ENCODE measurements at regions not wholly inside any gene's neighbourhood (a gene's known extent, or its start where the extent isn't known, plus 50 kb on each side); places are given as distances from the start of the nearest gene placed in this dataset.

DNA sequence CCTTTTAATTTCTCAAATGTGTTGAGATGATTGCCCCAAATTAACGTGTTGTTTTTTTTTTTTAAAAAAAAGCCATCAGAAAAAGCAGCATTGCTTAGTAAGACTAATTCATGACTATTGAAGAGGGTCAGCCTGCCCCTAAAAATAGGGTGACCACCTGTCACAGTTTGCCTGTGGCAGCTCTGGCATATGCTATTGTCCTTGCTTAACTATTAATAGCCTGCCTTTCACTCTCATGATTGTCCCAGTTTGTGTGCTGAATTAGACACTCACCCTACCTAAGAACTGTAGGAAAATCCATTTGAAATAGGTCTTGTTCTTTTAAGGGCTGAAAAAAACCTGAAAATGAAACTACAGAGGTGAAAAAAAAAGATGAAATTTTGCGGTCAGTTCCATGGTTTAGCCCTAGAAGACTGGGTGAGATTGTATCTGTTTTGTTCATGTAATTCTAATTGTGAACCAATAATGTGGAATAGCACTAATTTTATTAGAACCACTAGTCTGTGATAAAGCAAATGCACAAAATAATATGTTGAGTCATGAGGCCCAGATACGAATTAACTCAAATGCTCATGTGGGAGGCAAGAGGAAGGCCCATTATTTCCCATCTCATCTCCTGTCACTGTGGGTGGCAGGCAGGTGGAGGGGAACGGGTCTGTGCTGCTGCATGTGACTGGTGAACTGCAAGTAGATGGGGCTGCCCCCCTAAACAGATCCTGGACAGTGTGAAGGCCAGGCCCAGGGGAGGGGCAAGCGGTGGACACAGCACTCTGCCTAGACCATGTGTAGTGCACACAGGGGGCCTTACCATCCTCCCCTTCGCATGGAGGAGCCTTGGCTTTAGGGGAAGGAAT lies 265.4 kb upstream of the NFE2L3 start:
- Histone ChIP-seq H3K4me1 (no peaks in the 10 kb centered on the region), H3K36me3 (no peaks in the 10 kb centered on the region), H3K27ac (no peak overlapping the region)

DNA sequence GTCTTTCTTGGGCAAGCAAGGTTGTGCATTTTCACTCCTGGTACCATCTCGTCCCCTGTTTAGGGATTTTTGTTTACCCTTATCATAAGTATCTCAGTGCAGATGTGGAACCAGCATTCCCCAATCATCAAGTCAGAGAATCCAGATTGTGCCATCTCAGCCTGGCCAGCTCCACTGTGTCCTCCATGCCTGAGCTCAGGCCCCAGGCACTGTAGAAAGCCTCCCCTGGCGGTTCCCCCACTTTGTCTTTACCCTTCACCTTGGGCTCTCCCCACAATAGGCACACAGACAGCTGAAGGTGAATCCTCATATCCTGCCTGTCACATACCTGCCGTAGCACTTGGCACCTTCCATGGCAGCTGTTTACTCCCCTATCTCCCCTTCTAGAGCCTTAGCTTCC lies 264.7 kb upstream of the NFE2L3 start:
- Histone ChIP-seq H3K9me3 (no peaks in the 10 kb centered on the region), H3K27ac (no peak overlapping the region), H3K27me3 (no peaks in the 10 kb centered on the region), H3K36me3 (no peaks in the 10 kb centered on the region), H3K4me1 (no peaks in the 10 kb centered on the region), H3K4me3 (no peak overlapping the region)
- no peak for DNase-seq
- TF ChIP-seq POLR2A (IDR thresholded peaks at IDR 0.05): no peak
- TF ChIP-seq, protein P1, sequence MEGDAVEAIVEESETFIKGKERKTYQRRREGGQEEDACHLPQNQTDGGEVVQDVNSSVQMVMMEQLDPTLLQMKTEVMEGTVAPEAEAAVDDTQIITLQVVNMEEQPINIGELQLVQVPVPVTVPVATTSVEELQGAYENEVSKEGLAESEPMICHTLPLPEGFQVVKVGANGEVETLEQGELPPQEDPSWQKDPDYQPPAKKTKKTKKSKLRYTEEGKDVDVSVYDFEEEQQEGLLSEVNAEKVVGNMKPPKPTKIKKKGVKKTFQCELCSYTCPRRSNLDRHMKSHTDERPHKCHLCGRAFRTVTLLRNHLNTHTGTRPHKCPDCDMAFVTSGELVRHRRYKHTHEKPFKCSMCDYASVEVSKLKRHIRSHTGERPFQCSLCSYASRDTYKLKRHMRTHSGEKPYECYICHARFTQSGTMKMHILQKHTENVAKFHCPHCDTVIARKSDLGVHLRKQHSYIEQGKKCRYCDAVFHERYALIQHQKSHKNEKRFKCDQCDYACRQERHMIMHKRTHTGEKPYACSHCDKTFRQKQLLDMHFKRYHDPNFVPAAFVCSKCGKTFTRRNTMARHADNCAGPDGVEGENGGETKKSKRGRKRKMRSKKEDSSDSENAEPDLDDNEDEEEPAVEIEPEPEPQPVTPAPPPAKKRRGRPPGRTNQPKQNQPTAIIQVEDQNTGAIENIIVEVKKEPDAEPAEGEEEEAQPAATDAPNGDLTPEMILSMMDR (IDR thresholded peaks at IDR 0.05): no peak

More for the DNA sequence above, 265.4 kb upstream of the NFE2L3 start:
- H3K27me3 ChIP-seq: no peaks in the 10 kb centered on the region
- DNase-seq: no peak
- H3K9me3 ChIP-seq: no peaks in the 10 kb centered on the region
- TF ChIP-seq POLR2A (IDR thresholded peaks at IDR 0.05): no peak
- TF ChIP-seq, protein P1 (IDR thresholded peaks at IDR 0.05): no peak
- H3K4me3 ChIP-seq: no peak overlapping the region

DNA sequence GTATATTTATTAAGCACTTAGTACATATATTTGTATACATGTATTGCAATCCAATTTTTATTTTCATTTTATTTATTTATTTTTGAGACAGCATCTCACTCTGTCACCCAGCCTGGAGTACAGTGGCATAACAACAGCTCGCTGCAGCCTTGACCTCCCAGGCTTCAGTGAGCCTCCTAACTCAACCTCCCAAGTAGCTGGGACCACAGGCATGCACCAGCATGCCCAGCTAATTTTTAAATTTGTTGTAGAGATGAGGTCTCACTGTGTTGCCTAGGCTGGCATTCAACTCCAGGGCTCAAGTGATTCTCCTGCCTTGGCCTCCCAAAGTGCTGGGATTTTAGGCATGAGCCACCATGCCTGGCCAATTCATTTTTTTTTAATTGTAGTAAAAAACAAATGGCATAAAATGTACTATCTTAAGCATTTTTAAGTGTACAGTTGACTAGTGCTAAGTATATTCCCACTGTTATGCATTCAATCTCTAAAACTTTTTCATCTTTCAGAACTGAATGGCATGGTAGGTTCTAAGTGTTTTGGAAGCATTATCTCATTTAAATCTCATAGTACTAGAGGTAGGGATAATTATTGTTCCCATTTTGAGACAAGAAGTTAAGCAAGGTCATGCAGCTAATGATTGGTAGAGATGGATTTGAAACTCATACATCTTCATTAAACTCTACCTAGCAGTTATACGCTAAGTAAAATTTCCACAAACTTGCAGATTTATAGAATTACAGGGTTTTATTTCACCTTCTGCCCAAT lies 264.0 kb upstream of the NFE2L3 start:
- Histone ChIP-seq H3K4me3 (no peak overlapping the region), H3K27me3 (no peaks in the 10 kb centered on the region)
- no peak for DNase-seq

DNA sequence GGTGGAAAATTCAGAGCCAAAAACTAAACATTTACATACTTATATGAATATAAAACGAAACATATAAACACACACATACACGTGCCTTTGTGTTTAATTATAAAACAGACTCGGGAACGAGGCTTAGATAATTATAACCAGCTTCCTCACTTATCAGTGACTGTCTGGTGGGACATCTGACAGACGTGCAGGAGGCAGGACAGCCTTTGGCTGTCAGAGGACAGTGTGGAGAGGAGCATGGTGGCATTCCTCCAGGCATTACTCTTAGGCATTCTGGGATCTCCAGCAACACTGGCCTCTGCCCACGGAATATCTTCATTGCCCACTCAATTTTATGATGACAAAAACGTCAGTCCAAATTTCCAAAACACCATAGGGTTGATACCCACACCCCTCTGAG lies 262.2 kb upstream of the NFE2L3 start:
- DNase-seq: no peak
- no peaks in the 10 kb centered on the region for H3K36me3 ChIP-seq
- no peak overlapping the region for H3K27ac ChIP-seq
- no peaks in the 10 kb centered on the region for H3K27me3 ChIP-seq
- peaks cover 0 to 5% (median under 1%) of the 10 kb centered on the region in 4 donors for H3K4me1 ChIP-seq
- TF ChIP-seq, protein P1 (IDR thresholded peaks at IDR 0.05): no peak
- H3K9me3 ChIP-seq: no peaks in the 10 kb centered on the region
- H3K4me3 ChIP-seq: no peak overlapping the region

More for the DNA sequence above, 264.0 kb upstream of the NFE2L3 start:
- no peaks in the 10 kb centered on the region for H3K4me1 ChIP-seq
- no peaks in the 10 kb centered on the region for H3K9me3 ChIP-seq
- TF ChIP-seq, protein P1 (IDR thresholded peaks at IDR 0.05): no peak
- TF ChIP-seq POLR2A (IDR thresholded peaks at IDR 0.05): no peak
- no peaks in the 10 kb centered on the region for H3K36me3 ChIP-seq
- H3K27ac ChIP-seq: no peak overlapping the region

DNA sequence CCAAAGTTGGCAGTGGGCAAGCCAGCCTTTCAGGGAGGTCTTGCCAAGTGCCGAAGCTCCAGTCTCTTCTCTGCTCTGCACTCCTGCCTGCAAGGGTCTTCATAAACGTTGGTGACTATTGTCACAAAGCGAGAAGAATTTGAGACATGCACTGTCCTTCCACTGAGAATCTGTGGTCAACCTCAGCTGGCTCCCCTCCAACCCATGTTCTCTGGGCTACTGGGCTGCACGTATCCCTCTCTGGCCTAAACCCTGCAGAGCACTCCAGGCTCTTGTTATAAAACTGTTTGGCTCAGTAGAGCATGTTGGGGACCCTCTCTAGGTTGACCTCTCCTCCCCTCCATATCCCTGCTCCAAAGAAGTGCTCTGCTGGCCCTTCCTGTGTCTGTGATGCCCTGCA lies 260.4 kb upstream of the NFE2L3 start:
- Histone ChIP-seq H3K4me1 (peaks cover 0 to 9% (median 4%) of the 10 kb centered on the region in 4 donors), H3K36me3 (no peaks in the 10 kb centered on the region)

More for the DNA sequence above, 260.4 kb upstream of the NFE2L3 start:
- Histone ChIP-seq H3K27ac (no peak overlapping the region), H3K27me3 (no peaks in the 10 kb centered on the region), H3K4me3 (no peak overlapping the region), H3K9me3 (no peaks in the 10 kb centered on the region)
- TF ChIP-seq, protein P1 (IDR thresholded peaks at IDR 0.05): no peak
- TF ChIP-seq POLR2A (IDR thresholded peaks at IDR 0.05): no peak
- DNase-seq: no peak

Measured in Peyer's patch (tissue), 4 donors.